K562 (cell line): ENCODE measurements at regions not wholly inside any gene's neighbourhood (a gene's known extent, or its start where the extent isn't known, plus 50 kb on each side); places are given as distances from the start of the nearest gene placed in this dataset.

Experiments
- SRSF3 ChIP-seq: fragments of 200-400 bp; formaldehyde crosslinking; IDR thresholded peaks from 2 replicates; pipeline ENCODE4 v1.6.1; 2016; ENCODE audit warnings: mild to moderate bottlenecking, low read length, moderate library complexity; ENCODE audit not compliant: insufficient read depth
- TBP ChIP-seq: optimal IDR thresholded peaks from 2 replicates; pipeline ENCODE3; 2011; ENCODE audit warnings: low read depth, low read length, improper control_type of control experiment
- XRCC4 ChIP-seq: IDR thresholded peaks from one replicate; pipeline ENCODE4 v1.6.1; 2011; ENCODE audit not compliant: insufficient read depth, insufficient read length; ENCODE audit errors: extremely low read depth
- ZNF134 ChIP-seq: fragments of 250-450 bp; sonication (Bioruptor Pico); conservative IDR thresholded peaks from 2 replicates; pipeline ENCODE4 v1.4.0; 2020

DNA sequence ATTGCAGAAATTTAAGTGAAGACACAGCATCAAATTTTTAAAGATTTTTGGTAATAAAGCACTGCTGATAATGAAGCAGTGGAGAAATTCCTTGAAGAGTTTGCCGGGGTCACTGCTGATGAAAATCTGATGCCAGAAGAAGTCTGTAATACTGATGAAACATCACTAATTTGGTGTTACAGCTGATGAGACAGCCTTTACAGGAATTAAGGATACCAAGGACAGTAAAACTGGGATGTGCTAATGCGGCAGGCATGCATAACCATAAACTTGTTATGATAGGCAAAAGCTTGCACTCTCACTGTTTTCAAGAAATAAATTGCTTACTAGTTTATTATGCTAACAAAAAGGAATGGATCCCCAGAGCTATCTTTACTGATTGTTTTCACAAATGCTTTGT, 52.9 kb upstream of the VEGFC start:
- TF ChIP-seq XRCC4: no peak
- no peak for TF ChIP-seq ZNF134 (CRISPR knock-in tag)
- no peak for TF ChIP-seq TBP
- no peak for TF ChIP-seq SRSF3
